VCaP (cell line): ENCODE measurements at regions not wholly inside any gene's neighbourhood (a gene's known extent, or its start where the extent isn't known, plus 50 kb on each side); places are given as distances from the start of the nearest gene placed in this dataset.

Source experiments
- H3K27ac ChIP-seq: fragments of 450-650 bp; 2 replicates; pipeline ENCODE4 v1.5.1; 2017
- CTCF ChIP-seq: fragments of 450-650 bp; conservative IDR thresholded peaks from 2 replicates; pipeline ENCODE4 v1.5.1; 2017; ENCODE audit warnings: mild to moderate bottlenecking, moderate library complexity

- no peak overlapping the region for H3K27ac ChIP-seq
- TF ChIP-seq CTCF = no peak
Observed at GRCh38 chr5:26482076-26482809, 556.1 kb downstream of the CDH9 start.

GRCh38 chr5:26470439-26470838 is 567.9 kb downstream of the CDH9 start:
- H3K27ac ChIP-seq = no peak overlapping the region
- TF ChIP-seq CTCF = no peak

GRCh38 chr5:26439121-26439520 is 599.3 kb downstream of the CDH9 start:
- H3K27ac ChIP-seq = no peak overlapping the region
- no peak for TF ChIP-seq CTCF

- TF ChIP-seq CTCF = no peak
- H3K27ac ChIP-seq = no peak overlapping the region
Observed at GRCh38 chr5:26434688-26435087, 603.7 kb downstream of the CDH9 start.

GRCh38 chr5:26432386-26432785 is 606.0 kb downstream of the CDH9 start:
- no peak overlapping the region for H3K27ac ChIP-seq
- TF ChIP-seq CTCF = no peak

- no peak overlapping the region for H3K27ac ChIP-seq
Observed at GRCh38 chr5:26430323-26430722, 608.1 kb downstream of the CDH9 start.

GRCh38 chr5:26427281-26427680 is 611.1 kb downstream of the CDH9 start:
- TF ChIP-seq CTCF = no peak
- no peak overlapping the region for H3K27ac ChIP-seq

More at GRCh38 chr5:26430323-26430722, 608.1 kb downstream of the CDH9 start:
- TF ChIP-seq CTCF = no peak
